Activated effector memory CD4-positive, alpha-beta T cell treated with Interleukin-2 at 50 U/mL for 16 hours (primary cell): ENCODE measurements at regions not wholly inside any gene's neighbourhood (a gene's known extent, or its start where the extent isn't known, plus 50 kb on each side); places are given as distances from the start of the nearest gene placed in this dataset.
"Not testable (repeated sequence)": the region's sequence is repeated elsewhere in the genome, so short reads cannot be mapped to it uniquely, and the experiment has no call there.

Source experiments
- DNase-seq: peaks from one replicate; pipeline ENCODE4 v3.0.0-alpha.2; 2020

DNA sequence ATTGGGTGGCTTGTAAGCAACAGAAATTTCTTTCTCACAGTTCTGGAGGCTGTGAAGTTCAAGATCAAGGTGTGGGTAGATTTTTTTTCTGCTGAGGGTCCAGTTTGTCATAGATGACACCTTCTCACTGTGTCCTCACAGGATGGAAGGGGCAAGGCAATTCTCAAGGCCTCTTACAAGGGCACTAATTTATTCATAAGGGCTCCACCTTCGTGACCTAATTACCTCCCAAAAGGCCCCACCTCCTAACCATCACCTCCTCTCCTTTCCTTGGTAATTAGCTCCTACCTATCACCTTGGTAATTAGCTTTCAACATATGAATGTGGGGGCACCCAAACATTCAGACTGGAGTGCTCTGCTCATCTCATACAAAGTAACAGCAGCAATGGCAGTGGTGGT, 92.3 kb upstream of the CD44 start:
- DNase-seq = no peak

DNA sequence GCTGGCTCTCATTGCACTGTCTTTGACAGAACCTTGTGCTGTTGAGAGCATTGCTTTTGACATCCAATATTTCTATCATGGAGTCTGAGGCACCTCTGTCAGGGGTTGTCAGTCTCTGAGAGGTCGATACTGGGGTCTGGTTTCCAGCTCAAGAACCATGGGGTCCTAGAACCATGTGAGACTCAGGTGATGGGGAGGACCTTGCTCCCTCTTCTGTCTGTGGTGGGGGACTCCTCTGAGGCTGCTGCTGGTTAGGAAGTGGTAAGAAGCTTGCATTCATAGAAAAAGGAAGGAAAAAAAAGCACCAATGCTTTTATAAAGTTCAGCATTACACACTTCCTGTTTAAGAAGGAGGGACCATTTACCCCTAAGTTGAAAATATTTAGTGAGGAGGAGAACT, 91.8 kb upstream of the CD44 start:
- DNase-seq = peak; percentile 32

DNA sequence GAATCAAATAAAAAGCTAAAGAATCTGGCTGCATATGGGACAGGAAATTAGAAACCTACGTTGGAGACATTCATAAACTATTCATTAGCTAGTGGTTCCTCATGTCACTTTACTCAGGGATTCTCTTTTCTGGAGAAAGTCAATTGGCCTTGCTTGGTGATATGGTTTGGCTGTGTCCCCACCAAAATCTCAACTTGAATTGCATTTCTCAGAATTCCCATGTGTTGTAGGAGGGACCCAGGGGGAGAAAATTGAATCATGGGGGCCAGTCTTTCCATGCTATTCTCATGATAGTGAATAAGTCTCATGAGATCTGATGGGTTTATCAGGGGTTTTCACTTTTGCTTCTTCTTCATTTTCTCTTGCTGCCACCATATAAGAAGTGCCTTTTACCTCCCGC, 91.2 kb upstream of the CD44 start:
- DNase-seq = no peak

DNA sequence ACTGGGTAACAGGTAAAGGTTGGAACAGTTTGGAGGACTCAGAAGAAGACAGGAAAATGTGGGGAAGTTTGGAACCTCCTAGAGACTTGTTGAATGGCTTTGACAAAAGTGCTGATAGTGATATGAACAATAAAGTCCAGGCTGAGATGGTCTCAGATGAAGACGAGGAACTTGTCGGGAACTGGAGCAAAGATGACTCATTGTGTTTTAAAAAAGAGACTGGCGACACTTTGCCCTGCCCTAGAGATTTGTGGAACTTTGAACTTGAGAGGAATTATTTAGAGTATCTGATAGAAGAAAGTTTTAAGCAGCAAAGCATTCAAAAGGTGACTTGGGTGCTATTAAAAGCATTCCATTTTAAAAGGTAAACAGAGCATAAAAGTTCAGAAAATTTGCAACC, 90.6 kb upstream of the CD44 start:
- not testable (repeated sequence) for DNase-seq

DNA sequence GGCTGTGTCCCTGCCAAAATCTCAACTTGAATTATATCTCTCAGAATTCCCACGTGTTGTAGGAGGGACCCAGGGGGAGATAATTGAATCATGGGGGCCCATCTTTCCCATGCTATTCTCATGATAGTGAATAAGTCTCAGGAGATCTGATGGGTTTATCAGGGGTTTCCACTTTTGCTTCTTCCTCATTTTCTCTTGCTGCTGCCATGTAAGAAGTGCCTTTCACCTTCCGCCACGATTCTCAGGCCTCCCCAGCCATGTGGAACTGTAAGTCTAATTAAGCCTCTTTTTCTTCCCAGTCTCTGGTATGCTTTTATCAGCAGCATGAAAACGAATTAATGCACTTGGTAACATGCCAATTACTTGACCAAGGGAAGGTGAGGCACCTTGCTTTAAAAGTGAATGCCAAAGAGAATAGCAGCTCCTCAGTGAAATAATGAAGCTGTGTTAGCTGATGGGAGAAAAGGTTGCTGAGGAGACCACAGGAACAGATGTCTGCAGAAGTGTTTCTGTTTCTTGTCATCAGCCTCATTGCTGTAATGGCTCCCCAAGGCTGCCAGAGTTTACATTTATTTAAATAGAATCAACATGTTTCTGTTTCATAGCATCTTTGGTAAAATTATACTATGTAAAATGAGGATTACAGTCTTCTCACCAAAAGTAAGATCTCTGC, 89.0 kb upstream of the CD44 start:
- DNase-seq = no peak

DNA sequence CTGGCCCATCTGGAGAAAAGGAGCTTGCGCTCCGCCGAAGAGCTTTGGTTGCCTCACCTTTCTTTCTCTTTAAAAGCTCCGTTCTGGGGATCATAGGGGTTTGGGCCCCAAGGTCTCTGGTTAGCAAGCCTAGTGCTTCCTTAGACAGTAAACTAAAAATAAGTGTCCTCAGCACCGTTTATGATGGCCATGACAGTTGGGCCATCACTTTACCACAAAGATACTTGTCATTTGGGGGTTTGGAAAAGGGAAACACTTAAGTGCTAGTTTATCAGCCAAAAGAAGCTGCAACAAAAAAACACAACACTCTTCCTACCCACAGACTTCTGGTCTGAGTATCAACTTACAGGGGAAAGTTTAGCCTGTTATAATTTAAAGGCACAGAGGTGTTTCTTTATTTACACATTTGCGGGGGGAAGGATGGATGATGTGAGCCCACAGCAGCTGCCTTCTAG, 88.4 kb upstream of the CD44 start:
- no peak for DNase-seq

DNA sequence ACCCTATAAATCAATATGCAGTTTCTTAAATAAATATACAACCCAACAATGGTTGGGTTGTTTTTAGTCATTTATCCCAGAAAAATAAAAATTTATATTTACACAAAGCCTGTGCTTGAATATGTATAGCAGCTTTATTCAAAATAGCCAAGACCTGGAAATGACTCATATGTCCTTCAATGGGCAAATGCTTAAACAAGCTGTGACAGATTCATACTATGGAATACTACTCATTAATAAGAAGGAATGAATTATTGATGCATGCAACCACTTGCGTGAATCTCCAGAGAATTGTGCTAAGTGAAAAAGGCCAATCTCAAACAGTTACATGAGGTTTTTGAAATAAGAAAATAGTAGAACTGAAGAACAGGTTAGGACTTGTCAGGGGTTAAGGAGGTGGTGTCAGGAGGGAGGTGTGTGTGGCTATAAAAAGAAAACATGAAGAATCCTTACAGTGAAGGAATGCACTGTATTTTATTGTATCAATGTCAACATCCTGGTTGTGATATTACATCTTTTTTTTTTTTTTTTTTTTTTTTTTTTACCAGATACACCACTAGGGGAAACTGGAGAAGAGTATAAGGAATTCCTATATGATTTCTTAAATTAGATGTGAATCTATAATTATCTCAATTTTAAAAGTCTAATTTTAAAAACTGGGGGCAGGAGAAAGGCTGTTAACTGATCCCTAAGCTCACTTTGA, 82.4 kb upstream of the CD44 start:
- no peak for DNase-seq

DNA sequence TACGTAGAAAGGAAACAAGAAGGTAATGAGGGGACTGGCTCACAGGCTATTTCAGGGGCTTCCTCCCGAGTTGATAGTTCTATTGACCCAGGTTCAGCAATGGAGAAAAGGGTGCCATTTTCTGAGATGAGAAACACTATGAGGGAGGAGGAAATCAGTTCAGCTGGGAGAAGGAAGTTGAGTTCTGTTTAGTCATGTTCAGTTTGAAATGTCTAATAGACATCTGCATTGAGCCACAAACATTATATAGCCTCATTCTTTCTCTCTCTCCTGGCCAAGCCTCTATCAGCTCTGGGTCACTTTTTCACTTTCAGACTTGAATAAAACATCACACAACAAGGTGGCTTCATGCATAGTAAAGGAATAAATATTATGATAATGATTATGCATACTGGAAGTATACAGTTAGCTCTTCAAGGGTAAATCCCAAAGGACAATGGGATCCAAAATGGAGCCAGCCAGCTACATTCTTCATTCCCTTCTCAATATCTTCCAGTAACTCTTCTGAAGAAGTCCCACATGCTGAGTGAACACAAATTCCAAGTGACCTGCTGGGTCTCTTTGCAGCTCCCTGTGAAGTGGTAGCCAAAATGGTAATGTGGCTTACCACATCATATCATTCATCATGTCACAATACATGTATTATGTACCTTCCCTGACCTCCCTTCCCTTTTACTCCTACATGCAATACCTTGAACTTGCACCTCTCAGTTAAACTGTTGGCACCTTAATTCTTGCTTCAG, 80.9 kb upstream of the CD44 start:
- DNase-seq = no peak

DNA sequence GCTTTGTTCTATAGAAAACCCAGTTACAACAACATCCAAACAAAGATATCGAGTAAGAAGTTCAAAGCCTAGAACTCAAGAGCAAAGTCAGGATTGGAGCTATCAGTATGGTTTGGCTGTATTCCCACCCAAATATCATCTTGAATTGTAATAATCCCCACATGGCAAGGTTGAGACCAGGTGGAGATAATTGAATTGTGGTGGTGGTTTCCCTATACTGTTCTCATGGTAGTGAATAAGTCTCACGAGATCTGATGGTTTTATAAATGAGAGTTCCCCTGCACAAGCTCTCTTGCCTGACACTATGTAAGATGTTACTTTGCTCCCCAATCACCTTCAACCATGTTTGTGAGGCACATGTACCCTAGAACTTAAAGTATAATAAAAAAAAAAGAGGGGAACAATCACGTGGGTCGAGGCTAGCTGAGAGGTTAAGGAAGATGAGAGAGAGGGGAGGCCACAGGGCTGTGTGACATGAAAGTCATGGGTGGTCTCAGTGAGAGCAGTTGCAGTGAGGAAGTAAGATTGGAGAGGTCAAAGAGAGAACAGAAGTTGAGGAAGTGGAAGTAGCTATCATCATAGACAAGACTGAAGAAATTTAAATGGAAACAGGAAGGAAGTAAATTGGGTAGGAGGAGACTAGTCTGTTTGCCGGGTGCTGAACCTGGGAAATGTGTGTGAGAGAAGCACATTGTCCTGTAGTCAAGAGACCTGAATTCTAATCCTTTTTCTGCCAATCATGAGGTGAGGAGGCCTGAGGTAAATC, 80.1 kb upstream of the CD44 start:
- DNase-seq = no peak

DNA sequence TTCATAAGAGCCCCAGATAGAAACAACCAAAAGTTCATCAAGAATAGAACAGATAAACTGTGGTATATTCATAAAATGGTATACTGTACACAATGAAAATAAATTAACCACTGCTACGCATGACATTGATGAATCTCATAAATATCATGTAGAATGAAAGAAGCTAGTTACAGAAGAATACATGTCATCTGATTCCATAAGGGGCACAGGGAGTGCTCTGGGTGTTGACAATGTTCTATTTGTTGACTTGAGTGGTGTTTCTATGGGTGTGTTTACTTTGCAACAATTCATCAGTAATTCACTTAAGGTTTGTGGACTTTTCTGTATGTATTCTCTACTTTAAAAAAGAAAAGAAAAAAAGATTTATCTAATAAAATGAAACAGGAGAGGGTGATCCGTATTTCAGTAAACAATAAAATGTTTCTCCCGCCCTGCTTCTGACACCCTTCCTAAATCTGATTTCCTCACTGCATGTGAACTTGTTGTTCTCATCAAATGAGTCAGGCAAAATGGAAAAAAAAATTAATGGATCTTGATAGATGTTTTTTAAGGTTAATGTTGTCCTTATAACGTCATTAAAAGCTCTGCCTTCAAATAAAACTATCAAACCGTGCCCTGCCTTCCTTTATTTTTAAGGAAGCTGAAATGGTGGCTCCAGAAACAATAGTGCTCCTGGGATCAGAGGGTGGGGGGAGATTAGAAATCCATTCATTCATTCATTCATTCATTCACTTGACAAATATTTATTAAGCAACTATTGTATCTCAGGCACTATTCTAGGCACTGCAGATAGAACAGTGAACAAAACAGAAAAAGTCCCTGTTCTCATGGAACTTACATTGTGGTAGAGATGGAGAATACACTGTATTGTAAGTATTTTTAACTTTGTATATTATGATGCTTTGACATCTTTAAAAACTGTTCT, 77.2 kb upstream of the CD44 start:
- no peak for DNase-seq

DNA sequence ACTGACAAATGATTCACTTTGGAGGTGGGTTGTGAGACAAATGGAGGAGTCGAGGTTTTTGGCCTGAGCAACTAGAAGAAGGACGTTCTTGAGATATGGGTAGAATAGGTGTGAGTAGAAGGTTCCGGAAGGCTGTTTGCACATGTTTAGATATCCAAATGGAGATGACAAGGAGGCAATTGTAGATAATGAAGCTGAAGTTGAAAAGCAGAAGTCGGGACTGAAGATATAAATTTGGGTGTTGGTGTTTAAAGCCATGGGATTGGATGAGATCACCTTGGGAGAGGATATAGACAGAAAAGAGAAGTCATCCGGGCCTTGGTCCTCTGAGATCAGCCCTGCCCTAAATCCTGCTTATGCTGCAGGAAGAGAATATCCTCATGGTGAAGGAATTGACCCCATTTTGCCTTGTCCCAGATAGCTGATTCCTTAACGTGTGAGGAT, 75.5 kb upstream of the CD44 start:
- DNase-seq = no peak

DNA sequence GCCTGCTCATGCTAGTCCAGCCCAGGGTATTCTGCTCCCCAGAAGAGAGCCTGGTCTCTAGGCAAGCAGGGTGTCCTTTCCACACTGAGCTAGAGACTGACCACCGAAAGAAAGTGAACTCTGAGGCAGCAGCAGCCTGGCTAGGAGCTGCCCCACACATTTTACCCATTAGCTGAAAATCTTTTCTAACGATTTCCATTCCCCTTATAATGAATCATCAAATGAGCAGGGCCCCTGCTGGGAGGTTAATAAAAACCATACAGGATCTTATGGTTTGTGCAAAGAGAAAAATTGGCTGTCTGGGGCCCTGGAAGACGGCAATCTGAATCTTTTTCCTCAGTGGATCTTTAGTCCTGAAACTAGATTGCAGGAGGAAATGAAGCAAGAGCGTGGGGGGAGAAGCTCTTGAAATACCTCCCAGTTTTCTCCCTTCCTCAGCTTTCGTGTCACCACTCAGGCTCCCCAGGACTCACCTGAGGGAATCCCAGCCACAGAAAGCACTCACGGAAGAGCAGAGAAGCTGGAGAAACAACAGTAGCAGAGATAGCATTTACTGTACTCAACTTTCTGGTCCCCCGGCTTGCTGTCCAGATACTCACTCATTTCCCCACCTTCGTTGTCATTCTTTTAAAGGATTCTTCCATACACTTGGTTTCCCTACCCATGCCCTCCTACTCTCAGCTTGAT, 74.7 kb upstream of the CD44 start:
- DNase-seq = no peak

DNA sequence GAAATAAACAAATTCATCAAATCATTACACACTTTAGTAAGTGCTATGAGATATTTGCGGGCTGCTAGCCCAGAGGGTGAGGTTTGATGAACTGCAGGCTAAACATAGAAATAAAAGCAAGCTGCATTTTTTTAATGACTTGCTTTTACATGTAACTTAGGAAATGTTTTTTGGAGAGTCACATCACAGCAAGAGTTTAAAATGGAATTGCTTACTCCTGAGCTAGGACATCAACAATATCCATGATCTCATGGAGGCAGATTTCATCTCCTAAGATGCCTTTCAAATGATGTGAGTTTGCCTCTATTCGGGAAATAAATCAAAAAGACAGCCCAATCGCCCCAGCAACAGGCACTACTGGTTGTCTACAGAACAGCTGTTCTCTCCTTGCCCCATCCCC, 73.4 kb upstream of the CD44 start:
- DNase-seq = no peak

DNA sequence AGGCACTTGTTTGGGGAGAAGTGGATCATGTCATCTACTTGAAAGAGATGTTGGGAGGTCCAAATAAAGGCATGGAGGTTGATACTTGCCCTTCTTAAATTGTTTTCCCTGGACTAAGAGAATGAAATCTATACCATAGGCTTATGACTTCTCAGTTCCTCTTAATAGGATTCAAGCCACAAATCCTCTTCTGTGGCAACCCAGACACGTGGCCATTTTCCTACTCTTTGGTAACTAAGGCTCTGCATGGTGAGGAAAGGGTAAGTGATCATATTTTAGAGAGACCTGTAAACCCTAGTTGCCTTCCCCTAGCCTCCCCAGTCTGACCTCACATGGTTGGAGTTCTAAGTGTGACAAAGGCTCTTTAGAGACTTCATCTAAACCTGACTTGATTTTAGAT, 72.9 kb upstream of the CD44 start:
- DNase-seq = no peak

DNA sequence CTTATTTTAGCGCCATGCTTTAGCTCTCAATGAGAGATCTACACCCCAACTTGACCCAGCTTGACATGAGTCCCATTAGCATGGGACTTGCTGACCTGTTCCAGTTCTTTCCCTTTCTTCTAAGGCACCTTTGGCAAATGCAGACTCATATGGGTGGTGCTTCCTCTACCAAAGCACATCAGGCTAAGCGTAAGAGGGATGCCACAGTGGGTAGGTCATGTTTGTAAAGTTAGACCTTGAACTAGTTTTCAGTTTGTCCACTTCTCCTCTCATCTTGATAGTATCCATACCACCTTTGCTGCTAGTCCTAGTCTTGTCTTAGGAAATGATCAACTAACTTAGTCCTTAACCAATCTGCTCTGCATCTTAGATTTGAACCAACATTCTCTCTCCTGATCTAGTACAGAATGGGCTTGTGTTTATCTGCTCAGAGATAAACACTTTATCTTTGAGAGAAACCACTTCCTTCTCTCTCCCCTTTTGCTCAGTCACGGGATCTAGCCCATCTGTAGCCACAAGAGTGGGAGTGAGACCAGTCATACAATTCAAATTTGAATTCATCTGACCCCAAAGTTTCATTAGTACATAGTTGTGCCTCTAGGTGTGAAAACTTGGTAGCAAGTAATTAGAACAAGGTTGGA, 72.1 kb upstream of the CD44 start:
- DNase-seq = no peak

DNA sequence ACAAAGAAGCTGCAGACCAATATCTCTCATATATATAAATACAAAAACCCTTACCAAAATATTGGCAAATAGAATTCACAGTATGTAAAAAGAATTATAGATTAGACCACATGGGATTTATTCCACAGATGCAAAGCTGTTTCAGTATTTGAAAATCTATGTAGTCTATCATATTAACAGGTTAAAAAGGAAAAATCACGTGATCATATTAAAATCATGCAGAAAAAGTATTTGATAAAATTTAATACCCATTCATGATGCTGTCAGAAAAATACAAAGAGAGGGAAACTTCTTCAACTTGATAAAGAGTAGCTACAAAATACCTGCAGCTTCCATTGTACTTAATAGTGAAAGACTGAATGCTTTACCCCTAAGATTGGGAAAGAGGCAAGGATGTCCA, 67.2 kb upstream of the CD44 start:
- DNase-seq = no peak

DNA sequence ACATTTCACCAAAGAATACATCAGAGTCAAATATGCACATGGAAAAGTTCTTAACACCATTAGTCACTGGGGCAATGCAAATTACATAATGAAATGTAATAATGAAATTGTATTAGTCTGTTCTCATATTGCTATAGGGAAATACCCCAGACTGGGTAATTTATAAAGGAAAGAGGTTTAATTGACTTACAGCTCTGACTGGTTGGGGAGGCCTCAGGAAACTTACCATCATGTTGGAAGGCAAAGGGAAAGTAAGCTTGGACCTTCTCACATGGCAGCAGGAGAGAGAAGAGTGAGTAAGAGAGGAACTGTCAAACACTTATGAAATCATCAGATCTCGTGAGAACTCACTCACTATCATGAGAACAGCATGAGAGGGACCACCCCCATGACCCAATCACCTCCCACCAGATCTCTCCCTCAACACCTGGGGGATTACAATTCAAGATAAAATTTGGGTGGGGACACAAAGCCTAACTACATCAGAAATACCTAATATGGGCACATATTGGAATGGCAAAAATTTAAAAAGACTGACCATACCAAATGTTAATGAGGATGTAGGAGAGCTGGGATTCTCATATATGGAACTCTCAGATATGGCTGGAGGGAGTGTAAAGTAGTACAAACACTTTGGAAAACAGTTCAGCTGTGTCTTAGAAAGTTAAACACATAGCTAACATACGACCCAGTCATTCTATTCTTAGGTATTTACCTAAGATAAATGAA, 65.1 kb upstream of the CD44 start:
- DNase-seq = no peak

DNA sequence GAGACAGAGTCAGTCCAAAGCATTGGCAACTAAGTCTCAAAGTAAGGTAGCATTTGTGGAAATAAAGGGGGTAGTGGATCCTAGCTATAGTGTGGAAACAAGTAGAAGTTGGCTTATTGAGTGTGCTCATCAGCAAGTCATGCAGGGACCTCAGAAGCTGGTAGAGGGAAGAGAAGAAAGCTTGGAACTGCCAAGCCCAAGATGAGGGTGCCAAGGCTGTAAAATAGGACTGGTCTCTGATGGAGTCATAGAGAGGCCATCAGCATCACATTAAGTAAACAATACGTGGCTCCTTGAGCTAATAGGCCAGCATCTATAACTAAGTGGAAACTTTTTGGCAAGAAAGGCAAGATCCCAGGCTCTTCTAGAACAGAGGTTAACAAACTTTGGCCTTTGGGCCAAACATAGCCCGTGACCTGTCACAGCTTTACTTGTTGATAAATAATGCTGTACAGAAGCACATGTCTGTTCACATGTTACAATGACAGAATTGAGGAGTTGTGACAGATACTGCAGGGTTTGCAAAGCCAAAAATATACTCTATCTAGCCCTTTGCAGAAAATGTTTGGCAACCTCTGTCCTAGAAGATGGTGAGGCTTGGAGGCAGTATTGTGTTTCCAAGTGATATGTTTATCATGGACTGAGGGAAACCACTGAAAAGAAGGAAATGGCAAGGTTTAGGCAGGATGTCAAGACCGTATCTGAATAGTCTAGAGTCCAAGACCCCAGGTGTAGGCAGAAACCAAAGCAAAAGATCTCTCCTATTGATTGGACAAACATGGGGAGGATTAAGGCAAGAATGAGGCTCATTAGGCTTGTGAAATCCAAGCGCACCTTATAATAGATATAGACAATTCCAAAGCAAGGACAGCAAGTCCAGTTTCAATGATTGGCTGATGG, 62.5 kb upstream of the CD44 start:
- no peak for DNase-seq
